MM.1S (cell line): ENCODE measurements at regions not wholly inside any gene's neighbourhood (a gene's known extent, or its start where the extent isn't known, plus 50 kb on each side); places are given as distances from the start of the nearest gene placed in this dataset.

Experiments
- DNase-seq: peaks from one replicate; pipeline ENCODE4 v3.0.0-alpha.2; 2015
- H2AFZ ChIP-seq: fragments of 300-600 bp; sonication (generic); 2 replicates; pipeline ENCODE4 v1.6.0; 2016; ENCODE audit warnings: antibody characterized with exemption, low read length
- H3F3A ChIP-seq: fragments of 300-600 bp; sonication (generic); 2 replicates; pipeline ENCODE4 v1.6.1; 2016; ENCODE audit warnings: mild to moderate bottlenecking, antibody characterized with exemption, low read length, moderate library complexity, mixed read lengths; ENCODE audit not compliant: insufficient read depth
- H3K27ac ChIP-seq: fragments of 300-600 bp; sonication (generic); 2 replicates; pipeline ENCODE4 v1.5.1; 2016; ENCODE audit warnings: mild to moderate bottlenecking, low read length
- H3K27me3 ChIP-seq: fragments of 300-600 bp; sonication (generic); replicated peaks from 2 replicates; pipeline ENCODE4 v1.6.0; 2016; ENCODE audit warnings: low read length; ENCODE audit not compliant: insufficient read depth
- H3K36me3 ChIP-seq: fragments of 300-600 bp; sonication (generic); replicated peaks from 2 replicates; pipeline ENCODE4 v1.6.1; 2016; ENCODE audit warnings: mild to moderate bottlenecking, low read length, mixed read lengths; ENCODE audit not compliant: insufficient read depth
- H3K4me1 ChIP-seq: fragments of 300-600 bp; sonication (generic); 2 replicates; pipeline ENCODE4 v1.6.1; 2016; ENCODE audit warnings: low read length, mixed read lengths
- H3K4me2 ChIP-seq: fragments of 300-600 bp; sonication (generic); 2 replicates; pipeline ENCODE4 v1.6.0; 2016; ENCODE audit warnings: low read depth, low read length
- H3K4me3 ChIP-seq: fragments of 300-600 bp; sonication (generic); 2 replicates; pipeline ENCODE4 v1.5.1; 2016; ENCODE audit warnings: low read length, mixed read lengths
- H3K79me2 ChIP-seq: fragments of 300-600 bp; sonication (generic); 2 replicates; pipeline ENCODE4 v1.6.1; 2016; ENCODE audit warnings: mixed run types, low read length, mixed read lengths
- H3K9ac ChIP-seq: fragments of 300-600 bp; sonication (generic); 2 replicates; pipeline ENCODE4 v1.6.1; 2016; ENCODE audit warnings: low read length, mixed read lengths
- H3K9me2 ChIP-seq: fragments of 300-600 bp; sonication (generic); replicated peaks from 2 replicates; pipeline ENCODE4 v1.6.1; 2016; ENCODE audit warnings: mild to moderate bottlenecking, low read length, mixed read lengths; ENCODE audit not compliant: insufficient read depth
- H3K9me3 ChIP-seq: fragments of 300-600 bp; sonication (generic); replicated peaks from 2 replicates; pipeline ENCODE4 v1.6.1; 2016; ENCODE audit warnings: mild to moderate bottlenecking, low read length, mixed read lengths; ENCODE audit not compliant: insufficient read depth
- H4K20me1 ChIP-seq: fragments of 300-600 bp; sonication (generic); 2 replicates; pipeline ENCODE4 v1.6.1; 2016; ENCODE audit warnings: mild to moderate bottlenecking, low read length, moderate library complexity, mixed read lengths; ENCODE audit not compliant: insufficient read depth
- EZH2 ChIP-seq: fragments of 300-600 bp; sonication (generic); optimal IDR thresholded peaks from 2 replicates; pipeline ENCODE3; 2017; ENCODE audit warnings: low read depth, mild to moderate bottlenecking, antibody characterized with exemption, low read length, mixed read lengths
- EZH2phosphoT487 ChIP-seq: fragments of 300-600 bp; sonication (generic); IDR thresholded peaks from 2 replicates; pipeline ENCODE4 v1.6.1; 2018; ENCODE audit warnings: antibody characterized with exemption, low read length
- TF ChIP-seq, protein P1 (sequence below): fragments of 300-600 bp; sonication (generic); IDR thresholded peaks from 2 replicates; pipeline ENCODE4 v1.5.1; 2016; ENCODE audit warnings: antibody characterized with exemption, low read length, mixed read lengths

DNA sequence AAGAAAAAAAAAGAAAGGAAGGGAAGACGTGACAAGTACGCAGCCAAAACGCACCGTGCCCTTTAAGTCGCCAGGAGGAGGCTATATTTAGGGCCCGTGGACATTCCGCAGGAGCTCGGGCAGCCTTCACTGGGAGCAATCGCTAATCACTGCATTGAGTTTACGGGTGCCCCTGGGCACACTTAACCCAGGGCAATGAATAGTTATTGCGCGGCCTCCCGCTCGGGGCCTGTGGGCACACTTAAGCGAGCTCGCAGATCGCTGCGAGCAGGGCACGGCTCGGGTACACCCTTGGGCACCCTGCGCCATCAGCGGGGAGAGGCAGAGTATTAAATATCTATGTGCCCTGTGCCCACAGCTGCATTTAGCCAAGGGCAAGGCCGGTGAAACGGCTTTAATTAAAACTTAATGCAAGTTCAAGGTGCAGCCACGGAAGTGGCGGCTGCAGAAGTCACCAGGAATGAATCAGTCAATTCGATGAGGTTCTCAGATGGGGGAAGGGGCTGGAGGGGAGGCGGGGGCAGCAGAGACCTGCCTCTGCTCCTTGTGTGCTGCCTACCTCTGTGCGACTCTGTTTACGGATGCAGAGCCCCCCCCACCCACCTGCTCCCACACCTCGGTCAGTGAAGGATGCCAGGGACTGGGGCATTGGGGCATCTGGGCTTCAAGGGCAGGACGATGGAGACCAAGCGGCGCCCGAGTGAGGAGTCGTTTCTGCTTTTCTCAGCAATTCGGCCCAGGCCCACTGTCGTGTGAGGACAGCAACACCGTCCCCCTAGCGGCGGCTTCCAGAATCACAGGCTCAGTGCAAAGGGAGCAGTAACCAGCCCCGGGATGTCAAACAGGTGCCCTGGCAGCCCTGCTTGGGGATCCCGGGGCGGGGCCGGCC lies 51.8 kb upstream of the TARDBP start:
- H3K4me3 ChIP-seq = no peak overlapping the region

DNA sequence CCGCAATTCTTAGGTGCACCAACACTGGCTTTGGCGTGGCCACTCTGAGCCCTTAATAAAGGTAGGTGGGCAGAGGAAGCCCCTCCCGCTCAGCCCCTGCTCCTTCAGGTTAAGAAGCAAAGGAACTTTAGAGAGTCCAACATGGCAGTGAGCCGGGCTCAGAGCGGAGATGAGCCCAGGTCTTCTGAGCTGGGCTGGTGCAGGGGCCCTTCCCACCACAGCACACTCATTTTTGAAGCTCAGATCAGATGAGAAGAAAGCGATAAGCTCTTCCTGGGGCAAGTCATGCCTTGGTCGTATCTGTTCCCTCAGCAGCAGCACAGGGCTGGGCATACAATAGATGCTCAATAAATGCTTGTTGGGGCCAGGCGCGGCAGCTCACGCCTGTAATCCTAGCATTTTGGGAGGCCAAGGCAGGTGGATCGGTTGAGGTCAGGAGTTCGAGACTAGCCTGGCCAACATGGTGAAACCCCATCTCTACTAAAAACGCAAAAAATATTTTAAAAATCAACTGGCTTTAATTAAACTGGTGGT lies 51.1 kb upstream of the TARDBP start:
- H3K9ac ChIP-seq = no peak overlapping the region
- no peaks in the 10 kb centered on the region for H3F3A ChIP-seq
- no peak overlapping the region for H3K27ac ChIP-seq
- peak overlapping the region; percentile 29; the same call in 1 of the 2 replicates for H3K4me2 ChIP-seq
- no peak overlapping the region for H3K4me3 ChIP-seq
- 0 out of 2 replicates have a peak overlapping the region, but pooled peaks have one; percentile 19 for H2AFZ ChIP-seq
- H3K79me2 ChIP-seq = no peaks in the 10 kb centered on the region
- H3K9me2 ChIP-seq = no peaks in the 10 kb centered on the region
- no peaks in the 10 kb centered on the region for H3K9me3 ChIP-seq
- H3K4me1 ChIP-seq = peaks cover 13% of the 10 kb centered on the region; the same call in 1 of the 2 replicates
- peaks cover 19% of the 10 kb centered on the region for H3K27me3 ChIP-seq
- no peaks in the 10 kb centered on the region for H3K36me3 ChIP-seq
- H4K20me1 ChIP-seq = no peaks in the 10 kb centered on the region
- no peak for DNase-seq
- TF ChIP-seq EZH2phosphoT487 = no peak
- no peak for TF ChIP-seq EZH2
- TF ChIP-seq, protein P1, sequence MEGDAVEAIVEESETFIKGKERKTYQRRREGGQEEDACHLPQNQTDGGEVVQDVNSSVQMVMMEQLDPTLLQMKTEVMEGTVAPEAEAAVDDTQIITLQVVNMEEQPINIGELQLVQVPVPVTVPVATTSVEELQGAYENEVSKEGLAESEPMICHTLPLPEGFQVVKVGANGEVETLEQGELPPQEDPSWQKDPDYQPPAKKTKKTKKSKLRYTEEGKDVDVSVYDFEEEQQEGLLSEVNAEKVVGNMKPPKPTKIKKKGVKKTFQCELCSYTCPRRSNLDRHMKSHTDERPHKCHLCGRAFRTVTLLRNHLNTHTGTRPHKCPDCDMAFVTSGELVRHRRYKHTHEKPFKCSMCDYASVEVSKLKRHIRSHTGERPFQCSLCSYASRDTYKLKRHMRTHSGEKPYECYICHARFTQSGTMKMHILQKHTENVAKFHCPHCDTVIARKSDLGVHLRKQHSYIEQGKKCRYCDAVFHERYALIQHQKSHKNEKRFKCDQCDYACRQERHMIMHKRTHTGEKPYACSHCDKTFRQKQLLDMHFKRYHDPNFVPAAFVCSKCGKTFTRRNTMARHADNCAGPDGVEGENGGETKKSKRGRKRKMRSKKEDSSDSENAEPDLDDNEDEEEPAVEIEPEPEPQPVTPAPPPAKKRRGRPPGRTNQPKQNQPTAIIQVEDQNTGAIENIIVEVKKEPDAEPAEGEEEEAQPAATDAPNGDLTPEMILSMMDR = no peak

More for the DNA sequence above, 51.8 kb upstream of the TARDBP start:
- peaks cover 8% of the 10 kb centered on the region; the same call in 1 of the 2 replicates for H3K4me1 ChIP-seq
- H3K4me2 ChIP-seq = peak overlapping the region; percentile 29; the same call in 1 of the 2 replicates
- H3K9ac ChIP-seq = no peak overlapping the region
- no peaks in the 10 kb centered on the region for H3K9me3 ChIP-seq
- H4K20me1 ChIP-seq = no peaks in the 10 kb centered on the region
- no peaks in the 10 kb centered on the region for H3K9me2 ChIP-seq
- H3K27ac ChIP-seq = no peak overlapping the region
- no peaks in the 10 kb centered on the region for H3K79me2 ChIP-seq
- no peak for TF ChIP-seq EZH2phosphoT487
- TF ChIP-seq, protein P1 = peak; percentile 83
- 0 out of 2 replicates have a peak overlapping the region, but pooled peaks have one; percentile 19 for H2AFZ ChIP-seq
- H3K27me3 ChIP-seq = peaks cover 24% of the 10 kb centered on the region
- DNase-seq = peak; percentile 76
- no peaks in the 10 kb centered on the region for H3F3A ChIP-seq
- H3K36me3 ChIP-seq = no peaks in the 10 kb centered on the region

DNA sequence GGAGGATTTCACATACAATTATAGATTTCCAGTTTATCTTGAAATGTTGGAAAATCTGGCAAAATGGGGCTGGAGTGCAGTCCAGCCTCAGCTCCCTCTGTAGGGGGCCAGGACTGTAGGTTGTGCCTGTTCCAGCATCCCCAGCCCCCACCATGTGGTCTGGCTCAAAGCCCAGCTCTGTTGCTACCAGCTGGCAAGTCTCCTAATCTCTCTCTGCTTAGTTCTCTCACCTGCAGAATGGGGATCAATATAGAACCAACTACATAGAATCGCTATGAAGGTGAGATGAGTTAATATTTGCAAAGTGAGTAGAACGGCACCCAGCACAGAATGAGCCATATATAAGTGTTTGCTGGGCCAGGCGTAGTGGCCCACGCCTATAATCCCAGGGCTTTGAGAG lies 50.0 kb upstream of the TARDBP start:
- no peak for DNase-seq

More for the DNA sequence above, 50.0 kb upstream of the TARDBP start:
- no peak overlapping the region for H3K27ac ChIP-seq
- H3K79me2 ChIP-seq = no peaks in the 10 kb centered on the region
- H3K9me2 ChIP-seq = no peaks in the 10 kb centered on the region
- H3K4me2 ChIP-seq = no peak overlapping the region
- 0 out of 2 replicates have a peak, but pooled peaks cover 8% of the 10 kb centered on the region for H3K4me1 ChIP-seq
- H4K20me1 ChIP-seq = no peaks in the 10 kb centered on the region
- no peaks in the 10 kb centered on the region for H3K36me3 ChIP-seq
- no peaks in the 10 kb centered on the region for H3K9me3 ChIP-seq
- no peak overlapping the region for H3K9ac ChIP-seq
- no peak for TF ChIP-seq EZH2
- TF ChIP-seq, protein P1 = no peak
- no peak for TF ChIP-seq EZH2phosphoT487
- no peak overlapping the region for H2AFZ ChIP-seq
- no peak overlapping the region for H3K4me3 ChIP-seq
- H3K27me3 ChIP-seq = peaks cover 14% of the 10 kb centered on the region
- no peaks in the 10 kb centered on the region for H3F3A ChIP-seq
